Hematopoietic multipotent progenitor cell treated with erythropoietin and hydrocortisone succinate and interleukin-3 and kit ligand, for 8 days (in vitro differentiated cells): ENCODE measurements at regions not wholly inside any gene's neighbourhood (a gene's known extent, or its start where the extent isn't known, plus 50 kb on each side); places are given as distances from the start of the nearest gene placed in this dataset.
A peak's percentile ranks its signal among the peaks of the same experiment; 100 is the strongest.
"Not testable (repeated sequence)": the region's sequence is repeated elsewhere in the genome, so short reads cannot be mapped to it uniquely, and the experiment has no call there.

Source experiments
- DNase-seq: peaks from one replicate; pipeline ENCODE4 v3.0.0-alpha.2; 2015

GRCh38 chr20:53814060-53814459 lies 220.4 kb upstream of the ZNF217 start:
- no peak for DNase-seq

- no peak for DNase-seq
Observed at GRCh38 chr20:53813636-53814035, 220.0 kb upstream of the ZNF217 start.

GRCh38 chr20:53811577-53811976 lies 217.9 kb upstream of the ZNF217 start:
- DNase-seq: no peak

DNA sequence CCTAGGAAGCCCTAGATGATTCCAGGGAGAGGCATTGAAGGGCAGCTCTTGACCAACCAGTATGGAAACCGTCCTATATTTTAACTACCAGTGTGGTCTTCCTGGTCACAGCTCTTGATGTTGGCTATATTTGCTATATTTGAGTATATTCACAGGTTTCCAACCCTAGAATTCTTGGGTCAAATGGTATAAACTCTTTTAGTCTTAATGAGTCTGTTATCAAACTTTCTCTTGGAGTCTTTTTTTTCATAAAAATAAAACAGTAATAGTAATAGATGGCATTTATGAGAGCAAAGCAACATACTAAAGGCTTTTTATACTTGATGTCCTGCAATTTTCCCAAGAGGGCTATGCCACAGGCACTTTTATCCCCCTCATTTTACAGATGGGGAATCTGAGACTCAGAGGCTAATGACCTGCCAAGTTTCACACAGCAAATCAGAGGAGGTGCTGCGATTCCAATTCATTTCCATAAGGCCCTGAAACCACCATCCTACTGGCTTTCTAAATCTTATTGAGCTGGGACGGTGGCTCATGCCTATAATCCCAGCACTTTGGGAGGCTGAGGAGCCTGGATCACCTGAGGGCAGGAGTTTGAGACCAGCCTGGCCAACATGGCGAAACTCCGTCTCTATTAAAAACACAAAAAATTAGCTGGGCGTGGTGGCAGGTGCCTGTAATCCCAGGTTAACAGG lies 217.2 kb upstream of the ZNF217 start:
- DNase-seq: no peak

GRCh38 chr20:53809728-53810365 lies 216.2 kb upstream of the ZNF217 start:
- no peak for DNase-seq

GRCh38 chr20:53809217-53809616 lies 215.6 kb upstream of the ZNF217 start:
- DNase-seq: no peak

DNA sequence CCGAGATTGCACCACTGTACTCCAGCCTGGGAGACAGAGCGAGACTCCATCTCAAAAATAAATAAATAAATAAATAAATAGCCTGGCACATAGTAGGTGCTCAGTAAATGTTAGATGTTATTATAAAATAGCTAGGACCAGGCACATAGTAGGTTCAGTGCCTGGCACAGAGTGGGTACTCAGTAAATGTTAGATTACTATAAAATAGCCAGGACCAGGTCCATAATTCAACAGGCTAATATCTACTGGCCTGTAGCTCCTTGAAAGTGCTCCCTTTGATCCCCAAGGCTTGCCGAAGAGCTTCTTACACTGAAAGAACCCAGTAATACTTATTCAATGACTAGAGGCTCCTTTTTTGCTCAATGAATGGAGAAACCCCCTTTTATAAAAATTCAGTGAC lies 215.1 kb upstream of the ZNF217 start:
- no peak for DNase-seq

DNA sequence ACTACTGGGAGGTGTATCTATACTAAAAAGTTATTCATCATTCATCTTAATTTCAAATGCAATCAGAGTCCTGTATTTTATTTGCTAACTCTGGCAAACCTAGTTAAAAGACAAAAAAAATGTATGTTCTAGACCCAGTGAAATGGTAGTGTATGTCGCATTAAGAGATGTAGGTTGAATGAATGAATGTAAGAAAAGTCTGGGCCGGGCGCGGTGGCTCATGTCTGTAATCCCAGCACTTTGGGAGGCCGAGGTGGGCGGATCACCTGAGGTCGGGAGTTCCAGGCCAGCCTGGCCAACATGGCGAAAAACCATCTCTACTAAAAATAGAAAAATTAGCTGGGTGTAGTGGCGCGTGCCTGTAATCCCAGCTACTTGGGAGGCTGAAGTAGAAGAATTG lies 214.7 kb upstream of the ZNF217 start:
- DNase-seq: not testable (repeated sequence)

DNA sequence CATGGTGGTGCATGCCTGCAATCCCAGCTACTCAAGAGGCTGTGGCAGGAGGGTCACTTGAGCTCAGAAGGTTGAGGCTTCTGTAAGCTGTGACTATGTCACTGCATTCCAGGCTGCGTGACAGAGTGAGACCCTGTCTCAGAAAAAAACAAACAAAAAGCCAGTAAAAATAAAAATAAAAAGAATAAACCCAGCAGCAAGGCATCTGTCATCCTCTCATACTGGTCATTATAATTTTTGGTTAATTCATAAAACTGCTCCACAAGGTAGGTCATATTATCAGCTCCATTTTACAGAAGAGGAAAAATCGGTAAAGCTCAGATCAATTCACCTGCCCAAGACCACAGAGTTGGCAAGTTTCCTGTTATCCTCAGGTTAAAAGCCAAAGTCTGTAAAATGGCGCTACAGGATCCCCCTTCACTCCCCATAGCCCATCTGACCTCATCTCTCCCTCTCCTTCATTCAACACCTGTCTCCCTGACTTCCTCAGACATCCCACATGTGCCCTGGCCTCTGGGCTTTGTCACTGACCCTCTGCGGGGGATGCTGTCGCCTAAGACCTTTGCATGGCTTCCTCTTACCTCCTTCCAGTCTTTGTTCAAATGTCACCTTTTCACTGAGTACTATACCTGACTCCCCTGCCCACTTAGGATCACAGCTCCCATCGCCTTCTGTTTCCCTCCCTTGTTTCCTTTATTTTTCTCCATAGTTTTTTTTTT lies 213.2 kb upstream of the ZNF217 start:
- DNase-seq: no peak

GRCh38 chr20:53805895-53806384 lies 212.3 kb upstream of the ZNF217 start:
- DNase-seq: no peak

- no peak for DNase-seq
Observed at GRCh38 chr20:53804920-53805894, 211.6 kb upstream of the ZNF217 start.

DNA sequence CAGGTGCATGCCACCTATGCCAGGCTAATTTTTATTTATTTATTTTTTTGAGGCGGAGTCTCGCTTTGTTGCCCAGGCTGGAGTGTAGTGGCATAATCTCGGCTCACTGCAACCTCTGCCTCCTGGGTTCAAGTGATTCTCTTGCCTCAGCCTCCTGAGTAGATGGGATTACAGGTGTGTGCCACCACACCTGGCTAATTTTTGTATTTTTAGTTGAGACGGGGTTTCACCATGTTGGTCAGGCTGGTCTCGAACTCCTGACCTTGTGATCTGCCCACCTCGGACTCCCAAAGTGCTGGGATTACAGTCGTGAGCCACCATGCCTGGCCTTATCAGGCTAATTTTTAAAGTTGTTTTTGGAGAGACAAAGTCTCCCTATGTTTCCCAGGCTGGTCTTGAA lies 210.7 kb upstream of the ZNF217 start:
- not testable (repeated sequence) for DNase-seq

GRCh38 chr20:53803492-53804155 lies 210.0 kb upstream of the ZNF217 start:
- DNase-seq: no peak

DNA sequence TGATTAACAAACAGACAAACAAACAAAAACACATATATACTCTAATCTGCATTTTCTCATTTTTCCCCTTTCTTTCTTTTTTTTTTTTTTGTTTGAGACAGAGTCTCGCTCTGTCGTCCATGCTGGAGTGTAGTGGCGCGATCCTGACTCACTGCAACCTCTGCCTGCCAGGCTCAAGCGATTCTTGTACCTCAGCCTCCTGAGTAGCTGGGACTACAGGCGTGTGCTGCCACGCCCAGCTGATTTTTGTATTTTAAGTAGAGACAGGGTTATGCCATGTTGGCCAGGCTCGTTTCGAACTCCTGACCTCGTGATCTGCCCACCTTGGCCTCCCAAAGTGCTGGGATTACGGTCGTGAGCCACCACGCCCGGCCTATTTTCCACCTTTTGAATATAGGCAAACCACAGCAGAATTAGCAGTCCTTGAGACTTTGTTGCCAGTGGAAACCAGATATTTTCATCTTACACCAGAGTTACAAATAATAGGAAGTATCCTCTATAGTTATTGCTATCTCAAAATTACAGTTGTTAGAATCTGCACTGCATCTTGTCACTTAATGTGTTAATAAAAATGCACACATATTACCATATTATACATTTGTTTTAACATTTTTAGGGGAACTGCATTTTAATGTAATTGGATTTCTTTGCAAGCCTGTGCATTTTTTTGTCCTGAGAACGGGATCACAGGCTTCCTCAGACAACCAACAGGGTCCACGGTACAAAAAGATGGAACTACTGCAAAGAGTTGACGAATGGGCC lies 208.2 kb upstream of the ZNF217 start:
- DNase-seq: no peak

DNA sequence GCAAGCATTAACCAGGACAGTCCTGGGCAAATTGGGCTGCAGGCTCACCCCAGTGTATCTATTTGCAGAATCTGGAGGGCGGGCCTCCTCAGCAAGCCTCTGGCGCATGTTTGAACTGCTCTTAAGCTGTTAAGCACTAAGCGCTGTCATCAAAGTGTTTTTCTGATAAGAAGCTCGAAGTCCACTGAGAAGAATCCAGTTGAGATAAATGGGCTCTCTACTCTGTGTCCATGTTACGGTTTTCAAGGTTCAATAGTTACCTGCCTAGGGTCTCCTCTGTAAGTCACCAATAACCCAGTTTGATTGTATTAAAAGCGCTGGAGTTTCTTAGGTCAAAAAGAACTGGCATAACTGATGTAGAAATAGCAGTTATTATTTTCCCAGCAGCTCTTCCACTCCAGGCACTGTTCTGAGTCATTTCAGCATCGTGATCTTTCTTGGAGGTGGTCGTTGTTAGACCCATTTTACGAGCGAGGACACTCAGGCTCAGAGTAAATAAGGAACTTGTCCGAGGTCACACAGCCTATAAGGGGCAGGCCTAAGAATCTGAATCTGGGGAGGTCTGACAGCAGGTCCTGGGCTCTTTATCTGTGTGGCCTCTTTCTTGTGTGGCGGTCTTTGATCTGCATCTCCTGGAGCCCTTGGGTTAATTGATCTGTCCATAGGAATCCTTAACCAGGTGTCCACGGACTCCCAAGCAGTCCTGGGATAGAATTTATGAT lies 207.4 kb upstream of the ZNF217 start:
- DNase-seq: peak; percentile 61

- DNase-seq: no peak
Observed at GRCh38 chr20:53800418-53800817, 206.8 kb upstream of the ZNF217 start.

DNA sequence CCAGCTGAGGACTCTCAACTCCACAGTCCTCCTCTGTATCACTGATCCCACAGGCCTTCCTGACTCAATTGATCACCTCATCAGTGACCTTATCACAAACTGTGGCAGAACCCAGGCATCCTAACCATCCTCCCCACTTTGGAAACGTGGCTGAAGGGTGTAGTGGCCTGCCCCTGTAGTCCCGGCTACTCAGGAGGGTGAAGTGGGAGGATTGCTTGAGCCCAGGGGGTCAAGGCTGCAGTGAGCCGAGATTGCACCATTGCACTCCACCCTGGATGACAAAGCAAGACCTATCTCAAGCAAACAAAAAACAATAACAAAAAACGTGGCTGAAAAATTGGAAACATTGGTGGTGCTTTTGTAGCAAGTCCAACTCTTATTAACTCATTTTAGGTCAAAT lies 203.4 kb upstream of the ZNF217 start:
- DNase-seq: no peak

- no peak for DNase-seq
Observed at GRCh38 chr20:53795170-53795569, 201.5 kb upstream of the ZNF217 start.

GRCh38 chr20:53794529-53795115 lies 201.0 kb upstream of the ZNF217 start:
- no peak for DNase-seq

DNA sequence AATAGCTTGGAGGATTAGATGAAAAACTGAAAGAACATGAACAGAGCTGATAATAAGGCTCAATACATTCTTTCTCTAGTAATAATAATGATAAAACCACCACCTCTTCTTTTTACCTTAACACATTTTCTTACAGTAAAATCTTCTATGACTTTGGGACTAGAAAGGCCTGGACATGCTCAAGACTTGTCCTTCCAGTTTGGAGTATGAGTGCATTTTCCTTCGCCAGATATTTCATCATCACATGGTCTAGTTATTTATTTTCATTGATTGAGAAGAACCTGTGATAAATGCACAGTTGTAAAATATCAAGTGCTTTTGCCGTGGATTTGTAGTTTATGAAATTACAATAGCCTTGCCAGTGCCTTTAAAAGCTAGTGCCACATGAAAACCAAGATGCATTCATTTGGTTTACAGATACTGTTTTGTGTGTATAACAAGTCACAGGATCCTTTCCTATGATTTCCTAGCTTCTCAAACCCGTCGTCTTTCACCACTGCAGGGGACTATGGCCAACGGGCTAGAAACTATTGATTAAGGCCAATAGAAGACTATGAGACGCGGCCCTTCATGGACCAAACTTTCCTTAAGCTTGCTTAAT lies 200.2 kb upstream of the ZNF217 start:
- DNase-seq: no peak
